Neuronal stem cell (in vitro differentiated cells): ENCODE measurements at regions not wholly inside any gene's neighbourhood (a gene's known extent, or its start where the extent isn't known, plus 50 kb on each side); places are given as distances from the start of the nearest gene placed in this dataset.

Source experiments
- DNase-seq: peaks from one replicate; pipeline ENCODE4 v3.0.0-alpha.2; 2013; ENCODE audit warnings: low spot score
- H2AFZ ChIP-seq: one replicate; pipeline ENCODE4 v1.6.1; 2013; ENCODE audit warnings: mild to moderate bottlenecking, low read length, inconsistent platforms
- H2AK5ac ChIP-seq: 2 replicates; pipeline ENCODE4 v1.6.1; 2013; ENCODE audit warnings: low read depth, mild to moderate bottlenecking, inconsistent platforms, low read length, moderate library complexity, mixed read lengths
- H2BK120ac ChIP-seq: 2 replicates; pipeline ENCODE4 v1.6.1; 2013; ENCODE audit warnings: low read depth, mild to moderate bottlenecking, inconsistent platforms, low read length, moderate library complexity, mixed read lengths
- H2BK12ac ChIP-seq: one replicate; pipeline ENCODE4 v1.6.1; 2013; ENCODE audit warnings: low read length, inconsistent platforms
- H2BK15ac ChIP-seq: 2 replicates; pipeline ENCODE4 v1.6.1; 2013; ENCODE audit warnings: mild to moderate bottlenecking, low read length, inconsistent platforms, mixed read lengths
- H2BK5ac ChIP-seq: one replicate; pipeline ENCODE4 v1.6.1; 2013; ENCODE audit warnings: inconsistent platforms, mild to moderate bottlenecking, low read length, moderate library complexity
- H3K14ac ChIP-seq: one replicate; pipeline ENCODE4 v1.6.1; 2013; ENCODE audit warnings: low read length, inconsistent platforms
- H3K18ac ChIP-seq: 2 replicates; pipeline ENCODE4 v1.6.1; 2013; ENCODE audit warnings: low read length, inconsistent platforms
- H3K23ac ChIP-seq: 2 replicates; pipeline ENCODE4 v1.6.1; 2013; ENCODE audit warnings: low read depth, mild to moderate bottlenecking, mixed read lengths, low read length, inconsistent platforms; ENCODE audit not compliant: poor library complexity
- H3K27ac ChIP-seq: replicated peaks from 3 replicates; pipeline ENCODE4 v1.5.1; 2013; ENCODE audit warnings: low read length, inconsistent platforms
- H3K27me3 ChIP-seq, 3 experiments: 2 replicates each; pipeline ENCODE4 v1.6.1; 2013; ENCODE audit warnings: low read length in 3 of 3, mild to moderate bottlenecking in 2 of 3, inconsistent platforms in 1 of 3, low read depth in 1 of 3, mixed read lengths in 1 of 3, moderate library complexity in 1 of 3; ENCODE audit not compliant: control insufficient read depth in 3 of 3, insufficient read depth in 3 of 3
- H3K36me3 ChIP-seq, 2 donors: replicated peaks in 1 of 2; 2 replicates each; pipeline ENCODE4 v1.6.1; 2013; ENCODE audit warnings: low read length in 2 of 2; ENCODE audit not compliant: control insufficient read depth in 2 of 2, insufficient read depth in 2 of 2
- H3K4ac ChIP-seq: 2 replicates; pipeline ENCODE4 v1.6.1; 2013; ENCODE audit warnings: inconsistent platforms, mild to moderate bottlenecking, low read length, moderate library complexity
- H3K4me1 ChIP-seq, 2 donors: 1 replicate in 1 of 2; 2 replicates in 1 of 2; pipeline ENCODE4 v1.6.1; 2013; ENCODE audit warnings: low read length in 2 of 2, low read depth in 1 of 2; ENCODE audit not compliant: control insufficient read depth in 2 of 2, insufficient read depth in 1 of 2
- H3K4me2 ChIP-seq: one replicate; pipeline ENCODE4 v1.6.1; 2013; ENCODE audit warnings: mild to moderate bottlenecking, low read length, inconsistent platforms; ENCODE audit not compliant: insufficient read depth, poor library complexity, severe bottlenecking
- H3K4me3 ChIP-seq, 2 donors: 2 replicates each; pipeline ENCODE4 v1.5.1; 2013; ENCODE audit warnings: low read length in 2 of 2, mild to moderate bottlenecking in 2 of 2, inconsistent platforms in 1 of 2, moderate library complexity in 1 of 2
- H3K79me1 ChIP-seq: one replicate; pipeline ENCODE4 v1.6.1; 2013; ENCODE audit warnings: low read depth, mild to moderate bottlenecking, inconsistent platforms, low read length, moderate library complexity
- H3K9ac ChIP-seq: one replicate; pipeline ENCODE4 v1.6.1; 2013; ENCODE audit warnings: mild to moderate bottlenecking, low read depth, low read length, inconsistent platforms; ENCODE audit not compliant: poor library complexity
- H3K9me3 ChIP-seq, 2 donors: replicated peaks in 1 of 2; 2 replicates each; pipeline versions ENCODE3 to v1.6.1; 2013; ENCODE audit warnings: low read length in 2 of 2, mild to moderate bottlenecking in 2 of 2, inconsistent platforms in 1 of 2, low read depth in 1 of 2, mixed read lengths in 1 of 2, moderate library complexity in 1 of 2; ENCODE audit not compliant: control insufficient read depth in 2 of 2, insufficient read depth in 1 of 2
- H4K8ac ChIP-seq: one replicate; pipeline ENCODE4 v1.6.1; 2013; ENCODE audit warnings: low read depth, mild to moderate bottlenecking, inconsistent platforms, low read length, moderate library complexity
- H4K91ac ChIP-seq: one replicate; pipeline ENCODE4 v1.6.1; 2013; ENCODE audit warnings: low read length, low read depth, mild to moderate bottlenecking, inconsistent platforms; ENCODE audit not compliant: poor library complexity
- WGBS, 2 donors: extraction: QIAGEN DNeasy Blood & Tissue Kit; methylation state at CpG; one replicate each; pipeline ENCODE4 v1.1.7; 2013; ENCODE audit warnings: missing lambda C conversion rate in 2 of 2, mixed read lengths in 1 of 2; ENCODE audit not compliant: insufficient read length in 2 of 2, insufficient replicate concordance in 1 of 2; ENCODE audit errors: extremely low coverage in 2 of 2; 5-methylcytosine and 5-hydroxymethylcytosine counted together

DNA sequence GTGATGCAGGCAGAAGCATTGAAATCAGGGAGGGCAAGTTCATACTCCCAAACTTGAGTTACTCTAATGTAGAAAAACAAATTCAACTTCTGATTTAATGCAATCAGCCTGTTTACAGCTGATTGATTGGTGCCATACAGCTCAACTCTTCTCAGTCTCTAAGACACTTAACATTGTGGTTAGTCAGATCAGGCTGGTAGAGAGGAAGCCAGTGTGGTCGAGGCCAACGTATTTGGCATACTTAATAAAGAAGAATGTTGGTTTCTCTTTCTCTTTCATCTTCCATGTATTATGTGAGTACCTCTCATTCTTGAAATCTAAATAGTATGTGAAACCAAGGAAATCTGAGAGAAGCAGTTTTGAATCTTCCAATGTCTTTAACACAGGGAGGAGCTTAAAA lies 255.0 kb upstream of the SLITRK1 start:
- no peak overlapping the region for H3K18ac ChIP-seq
- H2BK12ac ChIP-seq: no peak overlapping the region
- H3K23ac ChIP-seq: no peak overlapping the region
- H3K79me1 ChIP-seq: no peaks in the 10 kb centered on the region
- H2AK5ac ChIP-seq: no peak overlapping the region
- no peak overlapping the region for H2BK5ac ChIP-seq
- no peak overlapping the region for H2BK15ac ChIP-seq
- no peak overlapping the region for H3K4me2 ChIP-seq
- no peak for DNase-seq
- no peak overlapping the region for H3K14ac ChIP-seq
- H2AFZ ChIP-seq: peak overlapping the region; percentile 21
- no peaks in the 10 kb centered on the region for H3K9me3 ChIP-seq
- no peak overlapping the region for H4K91ac ChIP-seq
- H4K8ac ChIP-seq: no peak overlapping the region
- no peak overlapping the region for H3K4me3 ChIP-seq
- no peak overlapping the region for H3K9ac ChIP-seq
- WGBS, 2 donors: no CpG with 5 or more reads among the region's 2 CpGs
- peaks cover 0 to 18% of the 10 kb centered on the region in 2 donors for H3K4me1 ChIP-seq
- H3K27me3 ChIP-seq: no peaks in the 10 kb centered on the region
- H3K4ac ChIP-seq: no peak overlapping the region
- H3K27ac ChIP-seq: no peak overlapping the region
- H3K36me3 ChIP-seq: no peaks in the 10 kb centered on the region
- no peak overlapping the region for H2BK120ac ChIP-seq

DNA sequence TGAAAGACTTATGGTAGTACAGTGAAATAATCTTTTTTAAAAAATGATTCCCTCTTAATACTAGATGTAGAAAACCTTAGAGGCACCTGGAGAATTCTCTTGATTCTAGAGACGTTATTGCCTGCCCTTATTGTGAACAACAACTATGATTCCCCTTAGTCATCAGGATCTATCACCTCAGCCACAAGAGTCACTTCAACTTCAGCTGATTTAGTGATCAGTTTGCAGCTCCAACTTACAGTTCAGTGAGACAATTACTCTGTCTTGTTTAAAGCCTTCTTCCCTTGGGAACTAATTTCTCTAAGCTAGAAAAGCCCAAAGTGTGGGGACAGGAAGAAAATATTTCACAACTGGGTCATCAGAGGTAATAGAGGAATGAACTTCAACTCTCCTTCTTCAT lies 254.3 kb upstream of the SLITRK1 start:
- peak overlapping the region; percentile 0 for H2AFZ ChIP-seq
- H2BK5ac ChIP-seq: no peak overlapping the region
- H2AK5ac ChIP-seq: no peak overlapping the region
- no peak overlapping the region for H2BK15ac ChIP-seq
- no peak overlapping the region for H3K4me2 ChIP-seq
- H3K9me3 ChIP-seq: no peaks in the 10 kb centered on the region
- DNase-seq: no peak
- no peak overlapping the region for H3K4ac ChIP-seq
- H3K27me3 ChIP-seq: no peaks in the 10 kb centered on the region
- H3K27ac ChIP-seq: no peak overlapping the region
- peaks cover 0 to 18% of the 10 kb centered on the region in 2 donors for H3K4me1 ChIP-seq
- H3K36me3 ChIP-seq: no peaks in the 10 kb centered on the region
- no CpG with 5 or more reads among the region's 1 CpG for WGBS, 2 donors
- H3K18ac ChIP-seq: no peak overlapping the region
- H2BK12ac ChIP-seq: no peak overlapping the region
- no peak overlapping the region for H3K14ac ChIP-seq
- no peak overlapping the region for H3K4me3 ChIP-seq
- no peak overlapping the region for H4K8ac ChIP-seq
- no peak overlapping the region for H3K23ac ChIP-seq
- no peak overlapping the region for H4K91ac ChIP-seq
- H3K9ac ChIP-seq: no peak overlapping the region
- no peak overlapping the region for H2BK120ac ChIP-seq
- H3K79me1 ChIP-seq: no peaks in the 10 kb centered on the region

DNA sequence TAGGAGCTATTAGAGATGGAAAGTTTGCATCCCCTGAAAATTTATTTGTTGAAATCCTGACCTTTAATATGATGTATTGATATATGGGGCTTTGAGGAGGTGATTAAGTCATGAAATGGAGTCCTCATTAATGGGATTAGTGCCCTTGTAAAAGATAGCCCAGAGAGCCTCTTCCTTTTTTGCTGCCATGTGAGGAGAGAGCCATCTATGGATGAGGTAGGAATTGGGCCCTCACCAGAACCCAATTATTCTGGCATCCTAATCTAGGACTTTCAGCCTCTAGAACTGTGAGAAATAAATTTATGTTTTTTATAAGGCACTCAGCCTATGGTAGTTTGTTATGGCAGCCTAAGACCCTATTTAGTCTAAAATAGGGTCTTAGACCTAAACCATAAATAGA lies 250.2 kb upstream of the SLITRK1 start:
- H2BK120ac ChIP-seq: no peak overlapping the region
- no peak overlapping the region for H2BK15ac ChIP-seq
- no peak overlapping the region for H3K23ac ChIP-seq
- no peaks in the 10 kb centered on the region for H3K36me3 ChIP-seq
- H3K4me1 ChIP-seq: no peaks in the 10 kb centered on the region
- no peak overlapping the region for H4K91ac ChIP-seq
- H3K14ac ChIP-seq: no peak overlapping the region
- no peak overlapping the region for H3K9ac ChIP-seq
- DNase-seq: no peak
- no peak overlapping the region for H3K4ac ChIP-seq
- no peak overlapping the region for H4K8ac ChIP-seq
- no peak overlapping the region for H3K18ac ChIP-seq
- H3K79me1 ChIP-seq: no peaks in the 10 kb centered on the region
- peaks cover 0 to under 1% of the 10 kb centered on the region in 2 donors for H3K9me3 ChIP-seq
- no peak overlapping the region for H2BK5ac ChIP-seq
- H2AFZ ChIP-seq: no peak overlapping the region
- H3K4me2 ChIP-seq: no peak overlapping the region
- no peak overlapping the region for H2AK5ac ChIP-seq
- no peak overlapping the region for H2BK12ac ChIP-seq
- H3K27ac ChIP-seq: no peak overlapping the region
- no peaks in the 10 kb centered on the region for H3K27me3 ChIP-seq
- H3K4me3 ChIP-seq: no peak overlapping the region

DNA sequence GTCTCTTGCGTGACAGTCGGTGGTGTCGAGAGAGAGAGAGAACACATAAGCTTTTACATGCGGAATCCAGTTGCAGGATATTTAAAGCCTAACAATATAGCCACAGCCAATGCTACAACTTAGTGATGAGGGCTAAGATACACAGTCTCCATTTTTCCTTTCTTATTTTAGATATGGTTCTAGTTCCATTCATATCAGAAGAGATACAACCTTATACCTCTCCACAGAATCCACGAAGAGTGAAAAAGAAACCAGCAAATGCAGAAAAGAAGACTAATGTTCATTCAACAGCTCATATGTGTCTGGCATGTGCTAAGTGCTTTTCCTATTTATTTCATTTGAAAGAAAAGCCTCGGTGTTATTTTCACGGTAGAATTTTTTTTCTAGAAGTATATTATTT lies 249.0 kb upstream of the SLITRK1 start:
- no peaks in the 10 kb centered on the region for H3K4me1 ChIP-seq
- no peak overlapping the region for H2BK15ac ChIP-seq
- H3K27ac ChIP-seq: no peak overlapping the region
- no peak overlapping the region for H3K4ac ChIP-seq
- no peak overlapping the region for H3K18ac ChIP-seq
- no peaks in the 10 kb centered on the region for H3K79me1 ChIP-seq
- H2BK5ac ChIP-seq: no peak overlapping the region
- peak overlapping the region; percentile 54 for H2AFZ ChIP-seq
- no peak overlapping the region for H2AK5ac ChIP-seq
- no peak overlapping the region for H3K4me2 ChIP-seq
- no peak for DNase-seq
- no peak overlapping the region for H3K23ac ChIP-seq
- H3K9ac ChIP-seq: no peak overlapping the region
- no peaks in the 10 kb centered on the region for H3K27me3 ChIP-seq
- peaks cover 0 to 5% of the 10 kb centered on the region in 2 donors for H3K9me3 ChIP-seq
- H3K4me3 ChIP-seq: no peak overlapping the region
- WGBS, 2 donors: no CpG with 5 or more reads among the region's 7 CpGs
- no peak overlapping the region for H2BK12ac ChIP-seq
- H4K8ac ChIP-seq: no peak overlapping the region
- no peak overlapping the region for H2BK120ac ChIP-seq
- no peaks in the 10 kb centered on the region for H3K36me3 ChIP-seq
- H3K14ac ChIP-seq: no peak overlapping the region
- no peak overlapping the region for H4K91ac ChIP-seq
